Activated CD8-positive, alpha-beta memory T cell treated with anti-CD3 and anti-CD28 coated beads, Interleukin-2, amount 50 U/mL, for 4 hours (primary cell): ENCODE measurements at regions not wholly inside any gene's neighbourhood (a gene's known extent, or its start where the extent isn't known, plus 50 kb on each side); places are given as distances from the start of the nearest gene placed in this dataset.

Experiments used
- DNase-seq: peaks from one replicate; pipeline ENCODE4 v3.0.0-alpha.2; 2020

GRCh38 chr15:62878070-62878469 lies 164.5 kb upstream of the TPM1 start:
- DNase-seq: no peak

DNA sequence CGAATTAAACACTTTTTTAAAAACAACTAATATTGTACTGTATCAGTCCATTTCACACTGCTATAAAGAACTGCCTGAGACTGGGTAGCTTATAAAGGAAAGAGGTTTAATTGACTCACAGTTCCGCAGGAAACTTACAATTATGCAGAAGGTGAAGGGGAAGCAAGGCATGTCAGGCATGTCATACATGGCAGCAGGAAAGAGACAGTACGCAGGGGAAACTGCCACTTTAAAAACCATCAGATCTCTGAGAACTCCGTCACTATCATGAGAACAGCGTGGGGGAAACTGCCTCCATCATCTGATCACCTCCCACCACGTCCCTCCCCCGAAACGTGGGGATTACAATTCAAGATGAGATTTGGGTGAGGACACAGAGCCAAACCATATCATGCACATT lies 162.8 kb upstream of the TPM1 start:
- DNase-seq: no peak

DNA sequence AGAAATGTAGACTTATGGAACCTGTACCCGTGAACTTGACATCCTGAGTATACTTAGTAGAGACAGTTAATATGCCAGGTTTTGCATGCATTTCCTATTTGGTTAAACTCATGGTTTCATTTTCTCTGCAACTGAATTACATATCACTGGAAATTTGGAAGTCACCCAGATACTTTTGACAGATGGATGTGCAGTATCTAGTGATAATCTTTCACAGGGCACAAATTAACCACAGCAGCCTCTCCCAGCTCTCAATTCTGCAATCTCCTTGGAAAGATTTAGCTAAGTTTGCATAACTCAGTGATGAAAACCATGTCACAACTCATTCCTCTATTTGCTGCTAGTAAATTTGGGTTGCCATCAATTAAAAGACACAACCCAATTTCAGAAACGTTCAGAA lies 162.3 kb upstream of the TPM1 start:
- no peak for DNase-seq

DNA sequence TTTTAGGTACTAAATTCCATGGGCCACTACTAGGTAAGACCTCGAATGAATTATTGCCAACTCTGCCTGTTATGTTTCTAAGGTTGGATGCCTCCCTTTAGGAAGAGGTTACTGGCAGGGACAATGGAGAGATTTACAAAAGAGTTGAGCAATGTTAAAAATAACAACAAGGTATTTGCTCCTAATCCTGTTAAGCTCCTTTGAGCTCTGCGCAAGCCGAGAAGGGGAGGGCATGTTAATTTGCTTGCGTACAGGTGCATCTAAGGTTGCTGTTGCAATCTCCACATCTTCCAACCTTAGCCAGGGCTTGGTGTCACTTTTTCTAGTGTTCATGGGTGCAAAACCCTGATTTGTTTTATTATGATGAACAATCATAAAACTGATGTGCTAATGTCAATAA lies 161.5 kb upstream of the TPM1 start:
- no peak for DNase-seq

DNA sequence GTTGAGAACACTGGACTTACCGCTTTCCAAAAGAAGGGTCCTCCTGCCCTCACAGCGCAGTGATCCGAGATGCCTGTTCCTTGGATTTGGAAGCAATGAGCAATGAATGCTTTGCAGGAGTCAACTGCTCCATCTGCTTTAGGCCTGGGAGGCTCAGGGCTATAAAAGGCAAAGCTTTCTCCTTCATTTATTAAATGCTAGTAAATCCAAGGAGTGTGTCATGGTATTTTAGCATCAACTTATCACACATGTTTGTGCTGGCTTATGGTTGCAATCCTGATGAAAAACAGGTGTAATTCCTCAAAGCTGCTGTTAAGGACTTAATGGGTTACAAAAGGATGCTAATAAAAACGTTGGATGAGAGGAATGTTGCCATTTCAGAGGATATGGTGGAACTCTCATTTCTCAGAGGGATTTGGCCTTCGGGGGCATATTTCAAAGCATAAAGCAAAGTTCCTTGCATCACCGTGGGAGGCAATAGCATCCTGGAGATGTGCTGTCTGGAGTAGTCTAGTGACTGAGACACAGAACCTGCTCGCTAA lies 158.5 kb upstream of the TPM1 start:
- DNase-seq: no peak

DNA sequence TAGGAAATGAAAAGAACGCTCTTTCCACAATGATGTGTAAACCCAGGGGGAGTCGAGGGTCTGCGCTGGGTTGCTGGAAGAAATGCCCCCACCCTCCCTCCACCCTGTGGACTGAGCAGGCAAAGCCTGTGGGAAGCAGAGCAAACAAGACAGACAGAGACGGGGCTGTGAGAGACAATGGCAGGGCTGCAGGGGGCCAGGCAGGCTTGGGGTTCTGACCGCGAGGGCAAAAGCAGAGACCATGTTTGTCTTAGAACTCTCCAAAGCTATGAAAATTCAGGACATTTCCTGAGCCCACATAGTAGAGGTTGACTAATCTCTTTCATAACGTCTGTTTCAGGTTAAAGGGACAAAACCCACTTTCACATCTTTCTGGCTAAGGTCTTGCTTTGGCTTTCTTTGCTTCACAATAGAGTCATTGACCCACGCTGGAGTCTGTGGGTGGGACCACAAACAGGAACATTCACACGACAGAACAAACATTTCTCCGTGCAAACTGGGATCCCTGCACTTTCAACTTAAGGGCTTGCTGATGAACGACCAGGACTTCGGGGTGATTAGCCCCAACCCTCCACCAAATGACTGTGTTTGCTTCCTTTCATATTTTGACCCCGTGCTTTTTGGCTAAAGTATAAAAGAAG lies 156.0 kb upstream of the TPM1 start:
- no peak for DNase-seq

DNA sequence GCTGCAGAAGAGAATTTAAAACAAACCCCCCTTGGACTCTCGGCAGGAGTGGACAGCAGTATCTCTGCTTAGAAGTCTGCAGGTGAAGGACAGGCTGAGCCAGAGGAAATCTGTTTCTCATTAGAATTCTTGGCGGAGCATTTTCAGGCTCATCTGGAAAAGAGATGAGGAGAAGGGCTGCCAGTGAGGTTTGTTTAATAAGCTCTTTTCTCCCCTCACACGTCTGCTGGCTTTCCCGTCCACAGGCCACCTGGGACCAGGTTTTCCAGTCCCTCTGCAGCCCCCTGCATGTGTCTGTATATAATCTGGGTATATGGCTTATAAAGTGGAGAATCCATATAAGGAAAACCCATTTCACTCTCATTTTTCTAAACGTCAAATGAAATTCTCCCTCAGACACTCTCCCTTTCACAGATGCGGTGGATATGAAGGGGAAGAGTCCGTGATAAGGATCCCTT lies 155.4 kb upstream of the TPM1 start:
- DNase-seq: no peak

- no peak for DNase-seq
Measured at GRCh38 chr15:62888623-62889022, 153.9 kb upstream of the TPM1 start.

DNA sequence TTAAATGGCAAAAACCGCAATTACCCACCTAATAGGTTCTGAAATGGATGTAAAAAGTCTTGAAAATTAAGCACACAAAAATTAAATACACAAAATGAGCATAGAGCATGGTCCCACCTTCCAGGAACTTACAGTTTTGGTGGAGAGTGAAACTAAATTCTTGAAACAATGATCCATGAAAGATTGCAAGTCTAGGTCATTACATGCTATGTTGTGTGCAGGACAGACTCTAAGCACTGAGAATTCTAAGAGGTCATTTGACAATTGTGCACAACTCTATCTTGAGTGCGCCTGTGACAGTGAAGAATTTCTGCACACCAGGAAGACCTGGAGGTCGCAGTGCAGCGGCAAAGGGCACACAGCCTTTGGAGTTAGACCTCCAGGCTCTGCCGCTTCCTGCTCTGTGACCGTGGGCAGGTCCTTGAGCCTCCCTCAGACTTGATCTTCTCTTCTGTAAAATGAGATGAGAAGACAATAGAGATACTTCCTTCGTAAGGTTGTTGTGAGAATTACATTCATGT lies 153.3 kb upstream of the TPM1 start:
- no peak for DNase-seq

DNA sequence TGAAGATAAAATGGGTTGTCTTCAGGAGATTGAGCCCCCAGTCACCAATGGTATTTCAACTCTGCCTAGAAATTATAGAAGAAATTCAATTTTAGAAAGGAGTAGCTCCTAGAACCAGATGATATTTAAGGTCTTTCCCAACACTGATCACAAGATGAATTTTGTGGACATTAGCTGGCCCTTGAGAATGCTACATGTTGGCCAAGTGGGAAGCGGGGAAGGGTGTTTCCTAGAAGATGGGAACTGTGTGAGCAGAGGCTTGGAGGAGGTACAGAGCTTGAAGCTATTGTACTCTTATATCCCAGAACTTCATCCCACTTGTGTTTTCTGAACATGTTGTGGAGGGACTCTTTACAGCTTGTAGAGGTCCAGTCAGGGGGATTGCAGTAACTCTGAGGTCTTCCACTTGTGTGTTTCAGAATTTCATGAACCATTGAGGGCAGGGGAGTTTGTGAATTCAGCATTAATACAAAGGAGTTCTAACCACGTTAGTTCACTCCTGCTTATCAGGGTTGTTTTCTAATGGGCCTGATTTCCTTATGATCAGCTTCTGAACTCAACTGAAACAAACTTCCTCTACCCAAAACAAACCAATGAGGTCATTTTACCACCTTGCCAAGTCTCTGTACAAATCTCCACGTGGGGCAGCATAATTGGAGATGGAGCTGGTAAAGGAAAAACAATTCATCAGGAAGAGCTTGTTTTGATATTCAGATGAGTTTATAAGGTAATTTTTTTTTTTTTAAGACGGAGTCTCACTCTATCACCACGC lies 152.6 kb upstream of the TPM1 start:
- no peak for DNase-seq

DNA sequence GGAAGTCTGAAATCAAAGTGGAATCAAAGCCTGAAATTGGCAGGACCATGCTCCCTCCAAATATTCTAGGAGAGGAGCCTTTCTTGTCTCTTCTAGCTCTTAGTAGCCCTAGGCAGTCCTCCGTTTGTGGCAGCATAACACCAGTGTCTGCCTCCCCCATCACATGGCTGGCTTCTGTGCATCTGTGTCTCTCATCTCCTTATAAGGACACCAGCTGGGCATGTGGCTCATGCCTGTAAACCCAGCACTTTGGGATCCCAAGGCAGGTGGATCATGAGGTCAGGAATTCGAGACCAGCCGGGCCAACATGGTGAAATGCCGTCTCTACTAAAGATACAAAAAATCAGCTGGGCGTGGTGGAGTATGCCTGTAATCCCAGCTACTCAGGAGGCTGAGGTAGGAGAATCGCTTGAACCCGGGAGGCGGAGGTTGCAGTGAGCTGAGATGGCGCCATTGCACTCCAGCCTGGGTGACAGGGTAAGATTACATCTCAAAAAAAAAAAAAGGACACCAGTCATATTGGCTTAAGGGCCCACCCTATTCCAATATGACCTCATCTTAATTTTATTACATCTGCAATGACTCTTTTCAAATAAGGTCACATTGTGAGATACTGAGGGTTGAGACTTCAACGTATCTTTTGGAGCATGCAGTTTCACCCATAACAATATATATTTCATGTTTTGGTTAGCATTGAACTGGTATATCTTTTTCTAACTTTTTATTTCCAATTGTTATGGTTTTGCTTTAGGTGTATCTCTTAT lies 148.0 kb upstream of the TPM1 start:
- DNase-seq: no peak

- no peak for DNase-seq
Measured at GRCh38 chr15:62895139-62895866, 147.2 kb upstream of the TPM1 start.

GRCh38 chr15:62895905-62896316 lies 146.6 kb upstream of the TPM1 start:
- DNase-seq: no peak

GRCh38 chr15:62896380-62896866 lies 146.1 kb upstream of the TPM1 start:
- no peak for DNase-seq

DNA sequence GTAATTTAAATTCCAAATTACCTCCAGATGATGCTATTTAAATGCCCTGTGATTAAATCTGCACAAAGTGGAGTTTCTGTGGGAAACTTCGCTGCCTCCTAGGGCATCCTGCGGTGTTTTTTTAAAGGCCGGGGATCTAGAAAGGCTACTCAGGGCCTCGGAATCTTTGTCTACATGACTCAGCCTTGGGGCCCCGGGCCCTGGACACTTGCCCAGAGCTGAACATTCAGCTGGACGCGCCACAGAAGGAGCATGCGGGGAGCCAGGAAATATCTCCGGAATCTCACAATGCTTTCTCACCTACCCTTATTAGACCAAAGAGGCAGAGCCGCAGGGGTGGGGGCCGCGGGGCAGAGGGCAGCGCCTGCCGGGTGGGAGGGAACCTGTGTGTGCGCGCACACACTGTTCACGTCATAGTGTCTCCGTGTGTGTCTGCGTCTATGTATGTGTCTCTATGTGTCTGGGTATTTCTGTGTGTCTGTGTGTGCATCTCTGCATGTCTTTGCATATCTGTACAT lies 145.5 kb upstream of the TPM1 start:
- DNase-seq: no peak

- no peak for DNase-seq
Measured at GRCh38 chr15:62897634-62898033, 144.9 kb upstream of the TPM1 start.

DNA sequence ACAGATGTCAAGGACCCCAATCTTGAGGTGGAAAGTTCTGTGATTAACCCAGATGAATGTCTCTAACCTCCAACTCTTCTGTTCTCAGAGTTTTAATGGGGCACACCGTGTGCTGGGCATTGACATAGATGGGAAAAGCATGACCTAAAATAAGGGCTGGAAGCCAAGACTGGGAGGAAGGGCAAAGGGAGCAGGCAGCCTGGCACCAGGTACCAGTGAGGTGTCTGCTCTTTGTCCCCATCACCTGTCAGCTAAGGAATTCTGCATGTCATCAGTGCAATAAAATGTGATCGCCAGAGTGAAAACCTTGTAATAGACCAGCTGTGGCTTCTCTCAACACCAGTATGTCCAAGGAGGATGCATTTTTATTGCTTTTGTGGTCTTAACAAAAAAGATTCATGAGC lies 143.5 kb upstream of the TPM1 start:
- no peak for DNase-seq

GRCh38 chr15:62900071-62900802 lies 142.3 kb upstream of the TPM1 start:
- no peak for DNase-seq

GRCh38 chr15:62901087-62901486 lies 141.5 kb upstream of the TPM1 start:
- no peak for DNase-seq

- DNase-seq: no peak
Measured at GRCh38 chr15:62901909-62902546, 140.5 kb upstream of the TPM1 start.

- no peak for DNase-seq
Measured at GRCh38 chr15:62902821-62903220, 139.7 kb upstream of the TPM1 start.
